ENCODE measurements at regions not wholly inside any gene's neighbourhood (a gene's known extent, or its start where the extent isn't known, plus 50 kb on each side); places are given as distances from the start of the nearest gene placed in this dataset.

GRCh38 chr12:126591533-126591932, 1526.3 kb downstream of the AACS start:
- no peak for DNase-seq (ENCODE audit: low read depth)

DNA sequence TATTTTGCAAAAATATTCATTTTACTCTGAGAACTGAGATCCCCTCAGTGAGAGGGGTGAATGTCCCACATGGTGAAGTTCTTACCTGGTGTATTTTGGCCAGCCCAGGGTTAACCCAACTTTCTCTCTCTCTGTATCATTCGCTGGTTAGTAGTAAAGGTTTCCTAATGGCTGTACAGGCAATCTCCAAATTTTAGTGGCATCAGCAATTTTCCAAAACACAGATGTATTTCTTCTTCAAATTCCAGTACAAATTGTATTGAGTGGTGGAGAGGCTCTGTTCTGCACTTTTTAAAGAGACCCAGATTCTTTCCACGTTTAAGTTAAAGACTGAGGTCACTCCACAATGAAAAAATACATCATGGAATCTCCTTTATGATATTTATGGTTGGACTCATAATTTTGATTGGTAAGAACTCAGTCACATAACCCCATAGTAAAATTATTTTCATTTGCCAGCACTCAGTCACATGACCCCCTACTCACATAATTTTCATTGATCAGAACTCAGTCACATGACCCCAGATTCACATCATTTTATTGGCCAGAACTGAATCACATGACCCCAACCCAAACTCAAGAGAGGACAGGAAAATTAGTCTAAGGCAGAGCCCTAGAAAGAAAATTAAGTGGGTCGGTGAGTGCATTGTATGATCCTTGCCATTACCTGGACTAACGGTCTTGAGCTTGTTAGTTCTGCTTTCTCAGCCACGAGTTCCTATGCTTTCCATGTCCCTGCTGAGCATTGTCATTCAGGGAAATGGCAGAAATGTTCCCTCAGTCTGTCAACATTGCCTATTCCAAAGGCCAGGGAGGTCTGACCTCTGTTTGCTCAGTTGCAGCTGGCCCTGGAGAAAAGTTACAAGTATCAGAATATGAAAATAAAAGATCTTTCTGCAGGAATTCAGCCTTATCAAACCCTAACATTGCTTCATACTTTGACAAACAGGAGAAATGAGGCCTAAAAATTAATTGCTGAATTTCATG, 1536.2 kb downstream of the AACS start:
- DNase-seq (ENCODE audit: low read depth) = no peak

DNA sequence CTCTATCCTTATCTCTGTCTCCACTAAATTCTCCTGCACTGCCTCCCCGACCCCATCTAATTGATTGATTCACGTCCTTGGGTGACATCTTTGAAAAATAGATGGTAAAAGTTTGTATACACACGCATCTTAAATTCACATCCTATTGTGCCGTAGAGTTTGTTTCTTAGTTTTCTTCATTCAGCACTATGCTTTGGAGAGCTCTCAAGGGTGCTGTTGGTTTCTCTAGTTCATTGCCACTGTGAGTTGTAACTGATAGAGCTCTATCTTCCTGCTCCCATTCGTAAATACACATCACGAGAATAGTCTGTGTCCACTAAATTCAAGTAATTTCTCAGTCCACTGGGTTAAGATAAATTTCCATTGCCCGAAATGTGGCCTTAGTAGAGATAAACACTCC, 1537.4 kb downstream of the AACS start:
- no peak for DNase-seq (ENCODE audit: low read depth)

DNA sequence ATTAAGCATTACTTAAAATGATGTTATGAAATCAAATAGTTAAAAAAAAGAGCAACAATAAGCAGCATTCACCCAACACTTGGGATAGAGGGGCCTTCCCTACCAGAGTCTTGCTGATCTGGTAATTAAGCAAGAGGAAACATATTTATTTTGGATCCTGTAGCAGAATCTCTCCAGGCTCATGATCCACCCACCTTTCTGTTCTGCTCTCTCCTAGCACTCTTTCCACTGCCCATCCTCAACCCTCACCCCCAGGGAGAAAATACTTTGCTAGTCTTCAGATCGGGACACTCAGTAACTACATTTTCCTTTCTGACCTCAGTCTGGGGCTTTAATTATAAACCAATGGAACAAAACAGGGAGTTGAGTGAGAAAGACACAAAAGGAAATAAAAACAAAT, 1541.9 kb downstream of the AACS start:
- no peak for DNase-seq (ENCODE audit: low read depth)

GRCh38 chr12:126607867-126608266, 1542.6 kb downstream of the AACS start:
- DNase-seq (ENCODE audit: low read depth) = no peak

GRCh38 chr12:126608607-126609175, 1543.5 kb downstream of the AACS start:
- peak; percentile 2 for DNase-seq (ENCODE audit: low read depth)

- no peak for DNase-seq (ENCODE audit: low read depth)
Observed at GRCh38 chr12:126616441-126616840, 1551.2 kb downstream of the AACS start.

DNA sequence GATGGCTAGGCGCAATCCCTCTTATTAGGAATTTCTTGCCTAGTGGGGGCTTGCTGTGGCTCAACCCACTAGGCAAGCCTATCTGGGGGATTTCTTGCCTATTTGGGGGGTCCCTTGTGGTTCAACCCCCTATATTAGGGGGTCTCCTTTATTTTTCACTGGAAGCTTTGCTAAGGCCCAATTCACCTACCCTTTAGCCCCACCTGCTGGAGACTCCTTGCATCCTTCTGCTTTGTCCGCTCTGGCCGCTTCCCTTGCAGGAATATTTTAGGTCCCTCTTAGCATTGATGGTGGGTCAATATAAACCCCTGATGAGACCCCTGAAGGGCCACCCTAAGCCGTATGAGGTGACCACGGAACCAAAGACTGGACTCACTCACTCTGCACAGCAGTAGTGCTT, 1552.1 kb downstream of the AACS start:
- DNase-seq (ENCODE audit: low read depth) = no peak

DNA sequence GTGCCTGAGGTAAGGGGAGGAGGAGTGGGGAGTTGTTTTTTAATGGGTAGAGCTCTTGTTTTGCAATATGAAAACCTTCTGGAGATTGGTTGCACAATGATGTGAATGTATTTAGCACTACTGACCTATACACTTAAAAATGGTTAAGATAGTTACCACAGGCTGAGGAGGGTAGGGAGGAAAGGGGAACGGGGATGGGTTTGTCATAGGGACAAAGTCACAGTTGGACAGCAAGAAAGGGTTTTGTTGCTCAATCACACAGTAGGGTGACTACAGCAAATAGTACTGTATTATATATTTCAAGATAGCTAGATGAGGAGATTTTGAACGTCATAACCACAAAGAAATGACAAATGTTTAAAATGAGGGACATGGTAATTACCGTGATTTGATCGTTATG, 1562.4 kb downstream of the AACS start:
- DNase-seq (ENCODE audit: low read depth) = no peak

DNA sequence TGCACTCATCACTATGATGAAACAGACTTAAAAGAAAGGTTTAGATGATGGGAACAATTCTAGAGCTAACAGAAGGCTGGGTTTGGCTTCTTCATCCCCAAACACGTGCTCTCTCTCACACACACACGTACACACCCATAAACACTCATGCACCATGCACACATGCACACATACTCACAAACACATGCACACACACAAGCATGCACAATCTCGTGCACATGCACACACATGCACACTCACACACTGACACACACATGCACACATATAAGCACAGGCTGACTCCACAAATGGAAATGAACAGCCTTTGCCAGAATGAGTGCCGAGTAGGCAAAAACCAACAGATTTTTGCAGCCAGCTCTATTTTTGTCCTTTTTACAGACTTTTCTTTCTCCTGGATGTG, 1571.6 kb downstream of the AACS start:
- DNase-seq (ENCODE audit: low read depth) = no peak

DNA sequence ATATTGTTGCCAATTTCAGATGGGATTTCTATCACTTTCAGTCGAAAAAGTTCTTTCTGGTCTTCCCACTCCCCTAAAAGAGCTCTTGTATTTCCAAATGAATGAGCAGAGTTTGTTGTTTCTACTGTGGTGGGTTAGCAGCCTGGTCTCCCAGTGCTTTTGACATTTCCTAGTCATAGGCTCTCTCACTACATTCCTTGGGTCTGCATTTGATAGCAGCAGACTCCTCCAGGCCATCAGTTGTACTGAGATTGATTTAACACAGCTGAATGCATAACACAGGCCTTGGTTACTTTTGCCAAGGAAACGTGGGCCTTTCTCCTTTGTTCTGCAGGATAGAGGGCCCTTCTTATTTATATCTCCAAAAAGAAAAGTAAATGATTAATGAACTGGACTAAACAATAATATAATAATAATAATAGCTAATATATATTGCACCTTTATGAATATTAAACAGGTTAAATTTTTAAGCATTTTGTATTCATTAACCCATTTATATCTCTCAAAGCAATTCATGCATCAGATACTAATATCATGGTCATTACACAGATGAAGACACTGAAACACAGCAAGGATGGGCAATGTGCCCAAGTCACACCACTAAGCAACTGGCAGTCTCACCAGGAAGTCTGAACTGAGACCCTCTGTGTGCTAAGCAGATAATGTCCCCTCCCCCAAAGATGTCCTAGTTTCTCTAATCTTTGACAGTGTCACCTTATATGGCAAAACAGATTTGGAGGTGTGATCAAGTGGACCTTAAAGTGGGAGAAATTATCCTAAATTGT, 1579.2 kb downstream of the AACS start:
- no peak for DNase-seq (ENCODE audit: low read depth)

- no peak for DNase-seq (ENCODE audit: low read depth)
Observed at GRCh38 chr12:126648074-126648473, 1582.8 kb downstream of the AACS start.

DNA sequence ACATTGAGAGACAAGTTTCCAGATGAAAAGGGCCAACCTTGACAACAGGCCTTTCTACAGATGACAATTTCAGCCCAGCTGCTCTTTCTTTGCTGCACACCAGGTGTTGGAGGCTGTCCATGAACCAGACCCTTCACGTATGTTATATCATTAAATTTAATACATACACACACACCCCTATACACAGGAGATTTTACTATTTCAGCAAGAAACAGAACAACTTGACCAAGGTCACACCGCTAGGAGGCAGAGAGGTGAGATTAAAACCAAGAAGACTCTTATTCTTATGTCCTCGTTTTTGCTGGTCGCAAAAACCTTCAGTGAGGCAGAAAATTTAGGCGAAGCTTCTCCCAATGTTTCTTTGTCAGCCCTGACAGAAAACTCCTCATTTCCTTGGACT, 1585.9 kb downstream of the AACS start:
- no peak for DNase-seq (ENCODE audit: low read depth)

- no peak for DNase-seq (ENCODE audit: low read depth)
Observed at GRCh38 chr12:126663304-126664094, 1598.3 kb downstream of the AACS start.

GRCh38 chr12:126667339-126667738, 1599.6 kb upstream of the TMEM132C start:
- DNase-seq (ENCODE audit: low read depth) = peak; percentile 72

DNA sequence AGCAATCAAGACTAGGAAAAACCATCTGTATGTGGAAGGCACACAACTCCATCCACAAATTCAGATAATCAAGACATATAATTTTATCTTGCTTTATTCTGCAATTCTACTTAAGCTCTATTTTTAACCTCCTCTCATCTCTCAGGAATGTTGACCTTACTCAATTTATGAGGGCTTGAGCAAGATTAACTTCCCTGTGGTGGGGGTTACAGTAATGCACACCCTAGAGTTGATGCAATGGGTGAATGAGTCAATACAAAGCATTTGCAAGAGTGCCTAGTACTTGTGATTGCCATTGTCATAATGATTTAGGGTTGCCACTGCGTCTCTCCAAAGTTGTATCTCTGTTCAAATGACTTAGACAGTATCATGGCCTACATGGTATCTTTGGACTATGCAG, 1598.4 kb upstream of the TMEM132C start:
- peak; percentile 92 for DNase-seq (ENCODE audit: low read depth)

DNA sequence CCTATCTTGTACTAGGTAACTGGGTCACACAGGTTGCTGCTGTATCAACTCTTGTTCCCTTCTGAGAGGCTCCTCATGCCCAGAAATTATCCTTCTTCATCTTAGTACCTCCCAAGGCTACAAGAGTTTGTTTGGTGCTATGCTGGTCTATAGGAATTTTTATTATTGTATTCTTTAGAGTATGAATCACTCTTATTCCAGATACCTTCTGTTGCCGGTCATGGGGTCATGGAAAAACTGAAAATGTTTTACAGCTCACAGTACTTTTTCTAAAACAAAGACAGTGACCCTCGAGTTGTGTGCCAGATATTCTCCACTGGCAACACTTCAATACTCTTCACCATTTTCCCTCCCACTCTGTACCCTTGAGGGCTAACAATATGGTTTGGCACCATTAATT, 1598.0 kb upstream of the TMEM132C start:
- DNase-seq (ENCODE audit: low read depth) = peak; percentile 57

DNA sequence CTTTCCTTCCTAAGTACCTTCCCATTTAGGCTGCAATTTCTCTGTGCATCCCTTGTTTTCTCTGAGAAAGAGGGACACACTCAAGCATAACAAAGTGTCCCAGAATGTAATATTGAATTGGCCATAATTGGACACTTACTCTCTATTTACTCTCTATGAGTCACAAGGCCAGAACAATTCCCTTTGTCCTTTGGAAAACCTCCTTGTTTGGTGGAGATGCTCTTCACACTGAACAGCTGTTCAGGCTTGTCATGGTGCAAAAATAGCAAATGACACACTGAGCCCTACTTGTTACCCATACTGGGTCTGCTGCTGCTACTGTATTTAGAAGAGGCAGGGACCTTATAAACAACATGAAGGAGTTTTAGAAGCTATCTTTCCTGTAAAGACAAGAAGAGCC, 1590.5 kb upstream of the TMEM132C start:
- DNase-seq (ENCODE audit: low read depth) = no peak

DNA sequence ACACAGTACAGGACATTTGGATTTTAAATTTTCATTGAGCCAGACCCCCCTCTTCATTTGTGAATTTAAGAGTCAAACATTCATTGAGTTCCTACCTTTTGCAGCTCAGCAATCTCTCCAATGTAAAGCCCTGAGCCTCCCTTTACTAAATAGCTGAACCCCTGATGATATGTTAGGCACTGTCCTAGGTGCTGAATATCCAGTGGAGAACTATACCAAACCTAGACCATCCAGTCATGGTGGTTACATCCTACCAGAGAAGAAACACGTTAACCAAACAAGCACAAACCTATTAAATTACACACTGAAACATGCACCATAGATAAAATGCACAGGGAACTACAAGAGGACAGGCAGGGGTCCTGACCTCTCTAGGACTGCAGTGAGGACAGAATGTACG, 1585.3 kb upstream of the TMEM132C start:
- no peak for DNase-seq (ENCODE audit: low read depth)

GRCh38 chr12:126684703-126685102, 1582.3 kb upstream of the TMEM132C start:
- no peak for DNase-seq (ENCODE audit: low read depth)

DNA sequence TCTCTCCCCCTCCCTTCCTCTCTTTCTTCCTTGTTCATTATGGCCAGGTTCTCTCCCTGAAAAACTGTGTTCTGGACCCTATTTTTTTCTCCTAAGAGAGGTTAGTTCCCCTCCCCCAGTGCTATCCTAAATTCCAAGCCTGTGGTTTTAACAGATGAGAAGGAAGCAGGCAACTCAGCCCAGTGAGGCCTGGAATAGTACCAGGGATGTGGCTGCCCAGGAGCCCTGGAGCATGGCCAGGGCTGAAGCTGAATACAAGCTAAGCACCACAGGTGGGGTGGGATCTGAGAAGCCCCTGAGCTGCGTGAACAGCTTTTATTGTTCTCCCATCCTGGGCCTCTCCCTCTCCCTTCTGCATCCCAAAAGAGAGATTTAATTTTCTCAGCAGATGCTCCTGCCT, 1581.3 kb upstream of the TMEM132C start:
- no peak for DNase-seq (ENCODE audit: low read depth)

DNA sequence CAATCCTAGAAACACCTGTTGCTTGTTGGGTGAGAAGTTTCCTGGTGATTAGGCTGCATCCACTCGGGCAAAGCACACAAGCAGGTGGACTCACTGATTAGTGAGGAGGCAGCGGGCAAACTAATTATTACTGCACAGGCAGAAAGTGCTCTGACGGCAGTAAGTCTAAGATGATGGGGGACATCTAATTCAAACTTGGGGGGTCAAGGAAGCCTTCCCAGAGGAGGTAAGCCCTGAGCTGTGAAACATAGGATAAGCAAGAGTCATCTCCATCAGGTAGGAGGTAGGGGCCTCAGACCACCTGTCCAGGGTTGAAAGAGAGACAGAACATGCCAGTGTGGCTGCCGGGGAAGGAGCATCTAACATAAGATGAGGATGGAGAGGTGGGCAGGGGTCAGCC, 1578.4 kb upstream of the TMEM132C start:
- no peak for DNase-seq (ENCODE audit: low read depth)

Measured in GM04504 (cell line).